ENCODE measurements at regions not wholly inside any gene's neighbourhood (a gene's known extent, or its start where the extent isn't known, plus 50 kb on each side); places are given as distances from the start of the nearest gene placed in this dataset.
A peak's percentile ranks its signal among the peaks of the same experiment; 100 is the strongest.

GRCh38 chr16:49078571-49078970 is 203.1 kb downstream of the CBLN1 start:
- no peak for DNase-seq (ENCODE audit: low read depth)

- DNase-seq (ENCODE audit: low read depth) = no peak
Observed at GRCh38 chr16:49078104-49078503, 203.5 kb downstream of the CBLN1 start.

GRCh38 chr16:49075709-49076108 is 205.9 kb downstream of the CBLN1 start:
- no peak for DNase-seq (ENCODE audit: low read depth)

GRCh38 chr16:49068224-49068623 is 213.4 kb downstream of the CBLN1 start:
- no peak for DNase-seq (ENCODE audit: low read depth)

- DNase-seq (ENCODE audit: low read depth) = no peak
Observed at GRCh38 chr16:49067776-49068175, 213.9 kb downstream of the CBLN1 start.

- no peak for DNase-seq (ENCODE audit: low read depth)
Observed at GRCh38 chr16:49061137-49061714, 220.4 kb downstream of the CBLN1 start.

- no peak for DNase-seq (ENCODE audit: low read depth)
Observed at GRCh38 chr16:49060728-49061127, 220.9 kb downstream of the CBLN1 start.

GRCh38 chr16:49058382-49058781 is 223.3 kb downstream of the CBLN1 start:
- DNase-seq (ENCODE audit: low read depth) = no peak

- DNase-seq (ENCODE audit: low read depth) = no peak
Observed at GRCh38 chr16:49057936-49058335, 223.7 kb downstream of the CBLN1 start.

GRCh38 chr16:49057391-49057790 is 224.2 kb downstream of the CBLN1 start:
- no peak for DNase-seq (ENCODE audit: low read depth)

GRCh38 chr16:49056546-49056945 is 225.1 kb downstream of the CBLN1 start:
- no peak for DNase-seq (ENCODE audit: low read depth)

GRCh38 chr16:49055824-49056545 is 225.7 kb downstream of the CBLN1 start:
- DNase-seq (ENCODE audit: low read depth) = no peak

GRCh38 chr16:49055291-49055690 is 226.3 kb downstream of the CBLN1 start:
- DNase-seq (ENCODE audit: low read depth) = no peak

GRCh38 chr16:49054606-49055005 is 227.0 kb downstream of the CBLN1 start:
- DNase-seq (ENCODE audit: low read depth) = no peak

GRCh38 chr16:49052846-49053245 is 228.8 kb downstream of the CBLN1 start:
- no peak for DNase-seq (ENCODE audit: low read depth)

GRCh38 chr16:49051576-49051975 is 230.1 kb downstream of the CBLN1 start:
- DNase-seq (ENCODE audit: low read depth) = no peak

- DNase-seq (ENCODE audit: low read depth) = no peak
Observed at GRCh38 chr16:49050607-49051006, 231.0 kb downstream of the CBLN1 start.

GRCh38 chr16:49049644-49050043 is 232.0 kb downstream of the CBLN1 start:
- DNase-seq (ENCODE audit: low read depth) = no peak

GRCh38 chr16:49049191-49049590 is 232.4 kb downstream of the CBLN1 start:
- peak; percentile 15 for DNase-seq (ENCODE audit: low read depth)

- DNase-seq (ENCODE audit: low read depth) = peak; percentile 84
Observed at GRCh38 chr16:49048557-49048956, 233.1 kb downstream of the CBLN1 start.

- no peak for DNase-seq (ENCODE audit: low read depth)
Observed at GRCh38 chr16:49036126-49036525, 245.5 kb downstream of the CBLN1 start.

- DNase-seq (ENCODE audit: low read depth) = no peak
Observed at GRCh38 chr16:49027420-49027819, 254.2 kb downstream of the CBLN1 start.

GRCh38 chr16:49026566-49027181 is 255.0 kb downstream of the CBLN1 start:
- no peak for DNase-seq (ENCODE audit: low read depth)
